GM12878 (cell line): ENCODE measurements at regions not wholly inside any gene's neighbourhood (a gene's known extent, or its start where the extent isn't known, plus 50 kb on each side); places are given as distances from the start of the nearest gene placed in this dataset.

Experiments
- CBX5 ChIP-seq: sonication (generic); IDR thresholded peaks from 2 replicates; pipeline ENCODE4 v1.6.1; 2016; ENCODE audit warnings: low read depth, moderate library complexity, mild to moderate bottlenecking, inconsistent platforms
- CTCF ChIP-seq, 3 experiments: IDR thresholded peaks in 2 of 3; conservative IDR thresholded peaks in 1 of 3; 2 replicates each; pipeline ENCODE4 v1.5.1; 2011; ENCODE audit warnings: low read depth in 3 of 3, low read length in 3 of 3, mild to moderate bottlenecking in 3 of 3, control low read depth in 2 of 3, moderate library complexity in 2 of 3, inconsistent platforms in 1 of 3, mixed read lengths in 1 of 3; ENCODE audit not compliant: control insufficient read depth in 2 of 3, insufficient read depth in 1 of 3; ENCODE audit errors: extremely low read depth in 1 of 3
- ESRRA ChIP-seq: IDR thresholded peaks from 2 replicates; pipeline ENCODE4 v1.6.1; 2012; ENCODE audit warnings: mild to moderate bottlenecking, low read length, improper control_type of control experiment
- FOXM1 ChIP-seq: IDR thresholded peaks from 2 replicates; pipeline ENCODE4 v1.6.1; 2012; ENCODE audit warnings: low read depth, mild to moderate bottlenecking, inconsistent platforms, low read length, moderate library complexity
- POLR2A ChIP-seq: IDR thresholded peaks from 2 replicates; pipeline ENCODE4 v1.6.1; 2011; ENCODE audit warnings: low read depth, mild to moderate bottlenecking, low read length
- POLR2AphosphoS5 ChIP-seq: IDR thresholded peaks from 2 replicates; pipeline ENCODE4 v1.6.1; 2011; ENCODE audit warnings: mild to moderate bottlenecking, low read length, inconsistent platforms
- TAF1 ChIP-seq: IDR thresholded peaks from 2 replicates; pipeline ENCODE4 v1.6.1; 2011; ENCODE audit warnings: mild to moderate bottlenecking, low read depth, low read length, borderline replicate concordance

GRCh38 chr12:88684610-88685009, 104.3 kb upstream of the KITLG start:
- no peak for TF ChIP-seq POLR2AphosphoS5
- TF ChIP-seq CBX5, result no peak
- TF ChIP-seq CTCF (IDR thresholded peaks at IDR 0.05 in 2 of 3, conservative IDR thresholded peaks at IDR 0.05 in 1 of 3; ENCODE audit: control insufficient read depth in 2 of 3, extremely low read depth in 1 of 3, insufficient read depth in 1 of 3, low read depth in 3 of 3, low read length in 3 of 3), result no peak
- TF ChIP-seq POLR2A, result no peak
- TF ChIP-seq ESRRA, result no peak
- no peak for TF ChIP-seq FOXM1
- no peak for TF ChIP-seq TAF1
